Mucosa of rectum (tissue), 2 donors: ENCODE measurements at regions not wholly inside any gene's neighbourhood (a gene's known extent, or its start where the extent isn't known, plus 50 kb on each side); places are given as distances from the start of the nearest gene placed in this dataset.

ENCODE experiments used
- H3K27ac ChIP-seq, 2 donors: one replicate each; pipeline ENCODE4 v1.7.0; 2013; ENCODE audit warnings: inconsistent platforms in 2 of 2, low read depth in 2 of 2, low read length in 2 of 2
- H3K27me3 ChIP-seq, 2 donors: one replicate each; pipeline ENCODE4 v1.7.0; 2013; ENCODE audit warnings: low read length in 2 of 2; ENCODE audit not compliant: control insufficient read depth in 2 of 2, insufficient read depth in 2 of 2
- H3K36me3 ChIP-seq, 2 donors: one replicate each; pipeline ENCODE4 v1.7.0; 2013; ENCODE audit warnings: low read length in 2 of 2; ENCODE audit not compliant: control insufficient read depth in 2 of 2, insufficient read depth in 2 of 2
- H3K4me1 ChIP-seq, 2 donors: one replicate each; pipeline ENCODE4 v1.7.0; 2013; ENCODE audit warnings: low read length in 2 of 2, mild to moderate bottlenecking in 1 of 2; ENCODE audit not compliant: control insufficient read depth in 2 of 2, insufficient read depth in 2 of 2
- H3K4me3 ChIP-seq, 2 donors: one replicate each; pipeline ENCODE4 v1.7.0; 2013; ENCODE audit warnings: low read length in 2 of 2
- H3K9ac ChIP-seq, 2 donors: one replicate each; pipeline ENCODE4 v1.7.0; 2013; ENCODE audit warnings: low read length in 2 of 2, low read depth in 1 of 2, mild to moderate bottlenecking in 1 of 2
- H3K9me3 ChIP-seq, 2 donors: one replicate each; pipeline ENCODE4 v1.7.0; 2013; ENCODE audit warnings: low read length in 2 of 2; ENCODE audit not compliant: control insufficient read depth in 2 of 2
- donor health status: healthy.
- donor health status: Normal muscosa, but diverticular disease.

DNA sequence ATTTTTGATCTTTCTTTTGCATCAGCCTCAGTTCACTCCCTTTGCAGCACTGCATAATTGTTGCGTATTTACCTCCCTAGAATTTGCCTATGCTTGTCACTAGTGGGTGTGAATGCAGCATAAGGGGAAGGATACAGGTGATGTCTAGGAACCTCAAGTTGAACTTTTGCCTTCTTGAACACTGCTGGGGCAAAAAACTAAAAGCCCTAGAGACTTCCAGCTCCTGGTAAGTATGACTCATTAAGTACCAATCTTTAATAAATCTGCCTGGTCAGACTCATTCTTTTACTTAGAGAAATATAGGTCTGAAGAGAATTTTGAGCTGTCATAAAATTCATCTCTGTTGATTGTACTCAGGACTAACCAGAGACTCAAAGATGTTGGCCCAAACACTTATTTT, 547.3 kb upstream of the FANCL start:
- Histone ChIP-seq H3K4me1 (no peaks in the 10 kb centered on the region), H3K27me3 (no peaks in the 10 kb centered on the region), H3K4me3 (no peak overlapping the region), H3K9ac (no peak overlapping the region), H3K36me3 (no peaks in the 10 kb centered on the region), H3K9me3 (no peaks in the 10 kb centered on the region), H3K27ac (no peak overlapping the region)

DNA sequence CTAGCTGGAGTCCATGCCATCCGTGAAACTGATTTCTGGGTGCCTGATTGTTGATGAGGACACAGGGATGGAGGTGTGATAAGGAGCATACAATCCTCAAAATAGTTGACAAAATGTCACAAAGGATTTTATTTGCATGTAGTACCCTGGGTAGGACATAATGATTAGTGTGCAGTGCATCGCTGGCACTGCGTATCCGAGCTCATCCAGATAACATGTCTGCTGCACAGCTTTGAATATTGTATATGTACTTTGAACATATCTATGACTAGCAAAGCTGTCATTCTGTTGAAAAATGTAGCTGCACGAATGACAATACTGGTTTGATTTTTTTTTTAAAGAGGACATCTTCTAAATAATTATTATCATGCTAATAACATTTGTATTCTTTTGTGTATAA, 529.7 kb upstream of the FANCL start:
- no peak overlapping the region for H3K4me3 ChIP-seq
- H3K4me1 ChIP-seq, result no peaks in the 10 kb centered on the region
- H3K27ac ChIP-seq, result no peak overlapping the region
- H3K9me3 ChIP-seq, result no peaks in the 10 kb centered on the region
- no peak overlapping the region for H3K9ac ChIP-seq
- H3K36me3 ChIP-seq, result no peaks in the 10 kb centered on the region
- no peaks in the 10 kb centered on the region for H3K27me3 ChIP-seq

DNA sequence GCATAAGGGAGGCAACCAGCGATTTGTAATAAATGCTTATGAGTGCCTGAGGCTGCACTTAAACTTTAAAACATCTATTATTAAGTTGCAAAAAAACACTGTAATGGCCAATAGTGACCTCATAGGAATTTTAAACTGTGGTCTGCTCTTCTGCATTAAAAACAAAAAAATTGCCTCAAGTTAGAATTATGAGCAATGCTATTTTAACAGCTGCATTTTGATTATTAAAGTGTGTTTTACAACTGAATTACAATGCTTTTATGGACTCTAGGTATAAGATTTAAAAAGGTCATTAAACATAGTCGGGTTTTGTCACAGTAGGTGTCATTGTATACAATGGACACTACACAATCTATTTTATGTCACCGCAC, 528.7 kb upstream of the FANCL start:
- Histone ChIP-seq H3K4me1 (no peaks in the 10 kb centered on the region), H3K27ac (no peak overlapping the region), H3K4me3 (no peak overlapping the region)

GRCh38 chr2:58769111-58769863, 528.2 kb upstream of the FANCL start:
- Histone ChIP-seq H3K27ac (no peak overlapping the region), H3K36me3 (no peaks in the 10 kb centered on the region), H3K27me3 (no peaks in the 10 kb centered on the region)

More for the DNA sequence above, 528.7 kb upstream of the FANCL start:
- Histone ChIP-seq H3K36me3 (no peaks in the 10 kb centered on the region), H3K9ac (no peak overlapping the region), H3K9me3 (no peaks in the 10 kb centered on the region), H3K27me3 (no peaks in the 10 kb centered on the region)

DNA sequence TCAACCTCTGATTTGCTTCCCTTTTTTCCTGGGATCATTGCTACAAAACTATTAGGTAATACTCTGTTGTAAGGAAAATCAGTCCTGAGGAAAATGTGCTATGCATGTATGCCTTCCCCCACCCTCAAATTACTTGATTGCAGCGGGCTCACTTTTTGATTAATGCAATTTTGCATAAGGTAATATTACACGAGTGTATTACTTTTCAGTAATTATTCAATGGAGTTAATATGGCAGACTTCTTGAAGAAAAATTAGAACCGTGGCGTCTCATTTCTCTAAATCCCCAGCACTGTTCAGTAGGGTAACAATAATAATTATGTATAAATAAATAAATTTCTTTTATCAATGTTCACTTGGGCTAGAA, 527.6 kb upstream of the FANCL start:
- no peaks in the 10 kb centered on the region for H3K27me3 ChIP-seq
- no peaks in the 10 kb centered on the region for H3K36me3 ChIP-seq
- H3K27ac ChIP-seq, result no peak overlapping the region
- H3K9me3 ChIP-seq, result no peaks in the 10 kb centered on the region
- H3K4me1 ChIP-seq, result no peaks in the 10 kb centered on the region
- H3K4me3 ChIP-seq, result no peak overlapping the region
- H3K9ac ChIP-seq, result no peak overlapping the region

More at GRCh38 chr2:58769111-58769863, 528.2 kb upstream of the FANCL start:
- no peaks in the 10 kb centered on the region for H3K9me3 ChIP-seq
- H3K4me3 ChIP-seq, result no peak overlapping the region
- no peaks in the 10 kb centered on the region for H3K4me1 ChIP-seq
- no peak overlapping the region for H3K9ac ChIP-seq

- Histone ChIP-seq H3K4me1 (no peaks in the 10 kb centered on the region), H3K4me3 (no peak overlapping the region), H3K27ac (no peak overlapping the region), H3K9me3 (no peaks in the 10 kb centered on the region), H3K27me3 (no peaks in the 10 kb centered on the region), H3K9ac (no peak overlapping the region), H3K36me3 (no peaks in the 10 kb centered on the region)
Measured at GRCh38 chr2:58767828-58768714, 526.9 kb upstream of the FANCL start.

GRCh38 chr2:58764338-58765104, 523.4 kb upstream of the FANCL start:
- Histone ChIP-seq H3K9me3 (no peaks in the 10 kb centered on the region), H3K27ac (no peak overlapping the region), H3K4me1 (no peaks in the 10 kb centered on the region), H3K27me3 (no peaks in the 10 kb centered on the region), H3K9ac (no peak overlapping the region), H3K36me3 (no peaks in the 10 kb centered on the region), H3K4me3 (no peak overlapping the region)

DNA sequence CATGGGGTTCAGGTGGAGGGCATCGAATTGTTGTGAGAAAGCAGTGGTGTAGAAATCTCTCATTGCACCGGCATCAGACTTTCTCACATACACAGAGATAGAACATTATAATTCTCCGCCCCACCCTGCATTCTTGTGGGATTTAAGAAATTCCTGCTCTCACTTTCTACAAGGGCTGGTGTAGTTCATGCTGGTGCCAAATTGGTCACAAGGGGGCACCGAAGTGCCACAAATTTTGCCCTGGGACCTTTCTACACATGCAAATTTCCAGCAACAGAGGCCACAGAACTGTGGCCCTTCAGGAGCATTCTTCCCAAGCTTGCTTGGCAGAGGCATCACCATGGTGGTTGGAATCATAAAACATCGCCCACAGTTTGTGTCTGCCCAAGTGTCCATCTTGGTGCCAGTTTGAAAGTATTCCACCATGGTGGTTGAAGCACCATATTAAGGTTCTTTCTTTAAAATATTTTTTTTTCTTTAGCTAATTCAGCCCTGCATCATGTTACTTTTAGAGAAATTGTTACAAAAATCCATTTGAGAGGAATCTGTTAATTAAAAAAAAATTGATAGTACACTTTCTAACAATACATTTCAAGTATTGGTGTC, 521.2 kb upstream of the FANCL start:
- H3K4me3 ChIP-seq, result no peak overlapping the region
- H3K9me3 ChIP-seq, result no peaks in the 10 kb centered on the region
- H3K9ac ChIP-seq, result no peak overlapping the region
- no peaks in the 10 kb centered on the region for H3K36me3 ChIP-seq
- H3K4me1 ChIP-seq, result no peaks in the 10 kb centered on the region
- no peaks in the 10 kb centered on the region for H3K27me3 ChIP-seq
- no peak overlapping the region for H3K27ac ChIP-seq

- no peak overlapping the region for H3K4me3 ChIP-seq
- H3K27ac ChIP-seq, result no peak overlapping the region
- H3K36me3 ChIP-seq, result no peaks in the 10 kb centered on the region
- no peaks in the 10 kb centered on the region for H3K4me1 ChIP-seq
- H3K9ac ChIP-seq, result no peak overlapping the region
- H3K9me3 ChIP-seq, result no peaks in the 10 kb centered on the region
- H3K27me3 ChIP-seq, result no peaks in the 10 kb centered on the region
Measured at GRCh38 chr2:58757971-58758370, 516.8 kb upstream of the FANCL start.
